Ishikawa (cell line): ENCODE measurements at regions not wholly inside any gene's neighbourhood (a gene's known extent, or its start where the extent isn't known, plus 50 kb on each side); places are given as distances from the start of the nearest gene placed in this dataset.

ENCODE experiments used
- EGR1 ChIP-seq: IDR thresholded peaks from 2 replicates; pipeline ENCODE4 v1.6.1; 2012
- EP300 ChIP-seq: IDR thresholded peaks from 2 replicates; pipeline ENCODE4 v1.6.1; 2012; ENCODE audit warnings: borderline replicate concordance
- RAD21 ChIP-seq: IDR thresholded peaks from 2 replicates; pipeline ENCODE4 v1.6.1; 2012; ENCODE audit warnings: low read depth
- TAF1 ChIP-seq: IDR thresholded peaks from 2 replicates; pipeline ENCODE4 v1.6.1; 2012; ENCODE audit warnings: low read depth, mild to moderate bottlenecking
- ZBTB7A ChIP-seq: IDR thresholded peaks from 2 replicates; pipeline ENCODE4 v1.6.1; 2012; ENCODE audit warnings: low read depth
- TF ChIP-seq, protein P1 (sequence below): IDR thresholded peaks from 2 replicates; pipeline ENCODE4 v1.6.1; 2012; ENCODE audit warnings: low read depth, mild to moderate bottlenecking
- TF ChIP-seq, protein P2 (sequence below): IDR thresholded peaks from 2 replicates; pipeline ENCODE4 v1.6.1; 2012

DNA sequence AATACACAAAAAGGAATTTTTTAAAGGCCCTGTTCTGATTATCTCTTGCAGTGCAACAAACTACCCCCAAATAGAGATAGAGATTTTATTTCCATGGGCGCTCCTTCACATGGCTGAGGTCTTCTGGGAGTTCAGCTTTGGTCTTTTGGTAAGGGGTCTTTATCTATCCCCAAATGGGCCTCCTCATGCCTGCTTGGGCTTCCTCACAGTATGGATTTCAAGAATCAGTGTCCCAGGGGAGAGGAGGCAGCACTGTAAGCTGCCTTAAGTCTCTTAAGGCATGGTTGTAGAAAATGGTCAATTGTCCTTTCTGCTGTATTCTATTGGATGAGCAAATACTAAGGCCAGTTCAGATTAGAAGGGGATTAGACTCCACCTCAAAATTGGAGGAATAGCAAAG lies 966.2 kb downstream of the TYW1 start:
- TF ChIP-seq, protein P1, sequence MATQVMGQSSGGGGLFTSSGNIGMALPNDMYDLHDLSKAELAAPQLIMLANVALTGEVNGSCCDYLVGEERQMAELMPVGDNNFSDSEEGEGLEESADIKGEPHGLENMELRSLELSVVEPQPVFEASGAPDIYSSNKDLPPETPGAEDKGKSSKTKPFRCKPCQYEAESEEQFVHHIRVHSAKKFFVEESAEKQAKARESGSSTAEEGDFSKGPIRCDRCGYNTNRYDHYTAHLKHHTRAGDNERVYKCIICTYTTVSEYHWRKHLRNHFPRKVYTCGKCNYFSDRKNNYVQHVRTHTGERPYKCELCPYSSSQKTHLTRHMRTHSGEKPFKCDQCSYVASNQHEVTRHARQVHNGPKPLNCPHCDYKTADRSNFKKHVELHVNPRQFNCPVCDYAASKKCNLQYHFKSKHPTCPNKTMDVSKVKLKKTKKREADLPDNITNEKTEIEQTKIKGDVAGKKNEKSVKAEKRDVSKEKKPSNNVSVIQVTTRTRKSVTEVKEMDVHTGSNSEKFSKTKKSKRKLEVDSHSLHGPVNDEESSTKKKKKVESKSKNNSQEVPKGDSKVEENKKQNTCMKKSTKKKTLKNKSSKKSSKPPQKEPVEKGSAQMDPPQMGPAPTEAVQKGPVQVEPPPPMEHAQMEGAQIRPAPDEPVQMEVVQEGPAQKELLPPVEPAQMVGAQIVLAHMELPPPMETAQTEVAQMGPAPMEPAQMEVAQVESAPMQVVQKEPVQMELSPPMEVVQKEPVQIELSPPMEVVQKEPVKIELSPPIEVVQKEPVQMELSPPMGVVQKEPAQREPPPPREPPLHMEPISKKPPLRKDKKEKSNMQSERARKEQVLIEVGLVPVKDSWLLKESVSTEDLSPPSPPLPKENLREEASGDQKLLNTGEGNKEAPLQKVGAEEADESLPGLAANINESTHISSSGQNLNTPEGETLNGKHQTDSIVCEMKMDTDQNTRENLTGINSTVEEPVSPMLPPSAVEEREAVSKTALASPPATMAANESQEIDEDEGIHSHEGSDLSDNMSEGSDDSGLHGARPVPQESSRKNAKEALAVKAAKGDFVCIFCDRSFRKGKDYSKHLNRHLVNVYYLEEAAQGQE, result no peak
- TF ChIP-seq RAD21, result no peak
- no peak for TF ChIP-seq TAF1
- no peak for TF ChIP-seq EP300
- TF ChIP-seq, protein P2, sequence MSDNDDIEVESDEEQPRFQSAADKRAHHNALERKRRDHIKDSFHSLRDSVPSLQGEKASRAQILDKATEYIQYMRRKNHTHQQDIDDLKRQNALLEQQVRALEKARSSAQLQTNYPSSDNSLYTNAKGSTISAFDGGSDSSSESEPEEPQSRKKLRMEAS, result no peak
- TF ChIP-seq EGR1, result no peak
- no peak for TF ChIP-seq ZBTB7A
